Natural killer cell (primary cell): ENCODE measurements at regions not wholly inside any gene's neighbourhood (a gene's known extent, or its start where the extent isn't known, plus 50 kb on each side); places are given as distances from the start of the nearest gene placed in this dataset.

Experiments
- ATAC-seq, 3 donors: fragments of 150-1000 bp in 2 of 3; fragments of 200-7000 bp in 1 of 3; cut with Tn5 transposase; 1 replicate in 1 of 3; 2 replicates in 2 of 3; pipeline ENCODE4 v1.10.0; 2021; ENCODE audit warnings: mild to moderate bottlenecking in 2 of 3, moderate library complexity in 2 of 3
- DNase-seq, 2 donors: peaks; one replicate each; pipeline versions ENCODE4 v3.0.0 to v3.0.0-alpha.2; 2013 to 2021; ENCODE audit warnings: mixed read lengths in 1 of 2
- H3K27ac ChIP-seq: one replicate; pipeline ENCODE4 v1.5.1; 2013; ENCODE audit warnings: mild to moderate bottlenecking, low read length
- H3K27me3 ChIP-seq: one replicate; pipeline ENCODE4 v1.6.1; 2013; ENCODE audit warnings: low read length; ENCODE audit not compliant: control insufficient read depth, insufficient read depth
- H3K36me3 ChIP-seq: one replicate; pipeline ENCODE4 v1.6.1; 2013; ENCODE audit warnings: low read length; ENCODE audit not compliant: control insufficient read depth, insufficient read depth
- H3K4me1 ChIP-seq: one replicate; pipeline ENCODE4 v1.6.1; 2013; ENCODE audit warnings: low read length; ENCODE audit not compliant: control insufficient read depth, insufficient read depth
- H3K4me3 ChIP-seq: one replicate; pipeline ENCODE4 v1.5.1; 2013; ENCODE audit warnings: low read length
- H3K9me3 ChIP-seq: one replicate; pipeline ENCODE4 v1.6.1; 2013; ENCODE audit warnings: low read length; ENCODE audit not compliant: control insufficient read depth, insufficient read depth
- H3K27ac Mint-ChIP-seq, 2 donors: one replicate each; pipeline ENCODE4 v1.8.0; 2022; ENCODE audit warnings: mild to moderate bottlenecking in 2 of 2, mixed read lengths in 2 of 2, moderate library complexity in 1 of 2
- H3K27me3 Mint-ChIP-seq, 2 donors: one replicate each; pipeline ENCODE4 v1.8.0; 2022; ENCODE audit warnings: low read depth in 2 of 2, mixed read lengths in 2 of 2
- H3K36me3 Mint-ChIP-seq: one replicate; pipeline ENCODE4 v1.8.0; 2022; ENCODE audit warnings: mixed read lengths
- H3K4me1 Mint-ChIP-seq, 2 donors: one replicate each; pipeline ENCODE4 v1.8.0; 2022; ENCODE audit warnings: mixed read lengths in 2 of 2
- H3K4me3 Mint-ChIP-seq: one replicate; pipeline ENCODE4 v1.8.0; 2022; ENCODE audit warnings: mild to moderate bottlenecking, moderate library complexity, mixed read lengths
- H3K9me3 Mint-ChIP-seq, 2 donors: one replicate each; pipeline ENCODE4 v1.8.0; 2022; ENCODE audit warnings: mixed read lengths in 2 of 2
- WGBS: methylation state at CpG from one replicate; pipeline ENCODE4 v1.1.7; 2013; ENCODE audit warnings: missing lambda C conversion rate; ENCODE audit not compliant: insufficient coverage; 5-methylcytosine and 5-hydroxymethylcytosine counted together
- intact Hi-C: fragments of 100-400 bp; cut with micrococcal nuclease; formaldehyde crosslinking; loops from one replicate; pipeline ENCODE4 v1.14.2; 2022
- TF ChIP-seq, protein P1 (sequence below): fragments of 200-600 bp; IDR thresholded peaks from one replicate; pipeline ENCODE4 v1.8.0; 2022; ENCODE audit warnings: antibody characterized with exemption

GRCh38 chr3:81891055-81891895, 129.8 kb upstream of the GBE1 start:
- Mint-ChIP-seq H3K4me1 (no peaks in the 10 kb centered on the region), H3K36me3 (no peaks in the 10 kb centered on the region)
- no peaks in the 10 kb centered on the region for H3K4me1 ChIP-seq

DNA sequence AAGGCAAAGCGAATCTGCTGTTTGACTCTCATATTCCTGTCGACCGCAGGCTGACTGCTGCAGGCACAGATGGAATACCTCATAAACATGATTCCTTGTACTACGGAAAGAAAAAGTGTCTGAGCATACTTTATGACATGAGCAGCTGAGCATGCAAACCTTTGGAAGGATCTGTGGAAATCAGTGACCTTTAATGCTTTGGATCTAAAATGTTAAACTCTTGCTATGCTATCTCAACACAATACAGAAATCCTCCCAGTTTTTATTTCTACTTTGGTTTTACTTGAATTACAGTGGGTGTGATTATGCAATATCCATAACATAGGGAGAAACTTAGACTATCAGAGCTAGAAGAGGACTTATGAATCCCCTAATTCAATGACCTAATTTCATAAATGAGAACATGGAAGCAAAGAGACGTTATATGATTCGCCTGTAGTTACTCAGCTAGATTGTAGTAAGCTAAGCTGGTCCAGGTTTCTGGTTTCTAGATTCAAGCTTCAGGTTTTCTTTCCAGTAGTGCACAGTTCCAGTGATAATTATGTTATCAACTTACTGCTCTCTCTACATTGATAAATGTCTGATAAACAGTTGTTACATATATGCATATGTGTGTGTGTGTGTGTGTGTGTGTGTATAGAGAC, 127.6 kb upstream of the GBE1 start:
- intact Hi-C loops = no loop called here
- WGBS = 85% methylated on average over 6 of the region's 6 CpGs
- no peaks in the 10 kb centered on the region for H3K9me3 ChIP-seq
- no peaks in the 10 kb centered on the region for H3K27me3 ChIP-seq
- no peaks in the 10 kb centered on the region for H3K27me3 Mint-ChIP-seq
- peaks cover 3 to 10% of the 10 kb centered on the region in 2 donors for H3K9me3 Mint-ChIP-seq
- H3K27ac Mint-ChIP-seq = no peak overlapping the region
- H3K4me3 ChIP-seq = no peak overlapping the region
- H3K36me3 ChIP-seq = no peaks in the 10 kb centered on the region
- ATAC-seq = no peak
- H3K4me1 Mint-ChIP-seq = no peaks in the 10 kb centered on the region
- TF ChIP-seq, protein P1, sequence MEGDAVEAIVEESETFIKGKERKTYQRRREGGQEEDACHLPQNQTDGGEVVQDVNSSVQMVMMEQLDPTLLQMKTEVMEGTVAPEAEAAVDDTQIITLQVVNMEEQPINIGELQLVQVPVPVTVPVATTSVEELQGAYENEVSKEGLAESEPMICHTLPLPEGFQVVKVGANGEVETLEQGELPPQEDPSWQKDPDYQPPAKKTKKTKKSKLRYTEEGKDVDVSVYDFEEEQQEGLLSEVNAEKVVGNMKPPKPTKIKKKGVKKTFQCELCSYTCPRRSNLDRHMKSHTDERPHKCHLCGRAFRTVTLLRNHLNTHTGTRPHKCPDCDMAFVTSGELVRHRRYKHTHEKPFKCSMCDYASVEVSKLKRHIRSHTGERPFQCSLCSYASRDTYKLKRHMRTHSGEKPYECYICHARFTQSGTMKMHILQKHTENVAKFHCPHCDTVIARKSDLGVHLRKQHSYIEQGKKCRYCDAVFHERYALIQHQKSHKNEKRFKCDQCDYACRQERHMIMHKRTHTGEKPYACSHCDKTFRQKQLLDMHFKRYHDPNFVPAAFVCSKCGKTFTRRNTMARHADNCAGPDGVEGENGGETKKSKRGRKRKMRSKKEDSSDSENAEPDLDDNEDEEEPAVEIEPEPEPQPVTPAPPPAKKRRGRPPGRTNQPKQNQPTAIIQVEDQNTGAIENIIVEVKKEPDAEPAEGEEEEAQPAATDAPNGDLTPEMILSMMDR = no peak
- no peaks in the 10 kb centered on the region for H3K36me3 Mint-ChIP-seq
- no peak for DNase-seq
- H3K4me3 Mint-ChIP-seq = no peak overlapping the region
- no peaks in the 10 kb centered on the region for H3K4me1 ChIP-seq
- H3K27ac ChIP-seq = no peak overlapping the region

More at GRCh38 chr3:81891055-81891895, 129.8 kb upstream of the GBE1 start:
- Mint-ChIP-seq H3K27ac (no peak overlapping the region), H3K9me3 (peaks cover 3 to 11% of the 10 kb centered on the region in 2 donors), H3K4me3 (no peak overlapping the region), H3K27me3 (no peaks in the 10 kb centered on the region)
- no peak for ATAC-seq
- WGBS = 93% methylated on average over 8 of the region's 8 CpGs
- Histone ChIP-seq H3K36me3 (no peaks in the 10 kb centered on the region), H3K27ac (no peak overlapping the region), H3K9me3 (no peaks in the 10 kb centered on the region), H3K27me3 (no peaks in the 10 kb centered on the region), H3K4me3 (no peak overlapping the region)
- DNase-seq = no peak
- TF ChIP-seq, protein P1 = no peak
- intact Hi-C loops = no loop called here

GRCh38 chr3:81887448-81887847, 126.0 kb upstream of the GBE1 start:
- Mint-ChIP-seq H3K36me3 (no peaks in the 10 kb centered on the region), H3K27ac (no peak overlapping the region), H3K4me3 (no peak overlapping the region), H3K27me3 (no peaks in the 10 kb centered on the region), H3K4me1 (no peaks in the 10 kb centered on the region), H3K9me3 (peaks cover 0 to 4% of the 10 kb centered on the region in 2 donors)
- intact Hi-C loops = no loop called here
- Histone ChIP-seq H3K36me3 (no peaks in the 10 kb centered on the region), H3K27me3 (no peaks in the 10 kb centered on the region), H3K9me3 (no peaks in the 10 kb centered on the region), H3K4me3 (no peak overlapping the region), H3K27ac (no peak overlapping the region), H3K4me1 (no peaks in the 10 kb centered on the region)
- no peak for DNase-seq
- ATAC-seq = no peak
- TF ChIP-seq, protein P1 = no peak
